ENCODE measurements at regions not wholly inside any gene's neighbourhood (a gene's known extent, or its start where the extent isn't known, plus 50 kb on each side); places are given as distances from the start of the nearest gene placed in this dataset.

DNA sequence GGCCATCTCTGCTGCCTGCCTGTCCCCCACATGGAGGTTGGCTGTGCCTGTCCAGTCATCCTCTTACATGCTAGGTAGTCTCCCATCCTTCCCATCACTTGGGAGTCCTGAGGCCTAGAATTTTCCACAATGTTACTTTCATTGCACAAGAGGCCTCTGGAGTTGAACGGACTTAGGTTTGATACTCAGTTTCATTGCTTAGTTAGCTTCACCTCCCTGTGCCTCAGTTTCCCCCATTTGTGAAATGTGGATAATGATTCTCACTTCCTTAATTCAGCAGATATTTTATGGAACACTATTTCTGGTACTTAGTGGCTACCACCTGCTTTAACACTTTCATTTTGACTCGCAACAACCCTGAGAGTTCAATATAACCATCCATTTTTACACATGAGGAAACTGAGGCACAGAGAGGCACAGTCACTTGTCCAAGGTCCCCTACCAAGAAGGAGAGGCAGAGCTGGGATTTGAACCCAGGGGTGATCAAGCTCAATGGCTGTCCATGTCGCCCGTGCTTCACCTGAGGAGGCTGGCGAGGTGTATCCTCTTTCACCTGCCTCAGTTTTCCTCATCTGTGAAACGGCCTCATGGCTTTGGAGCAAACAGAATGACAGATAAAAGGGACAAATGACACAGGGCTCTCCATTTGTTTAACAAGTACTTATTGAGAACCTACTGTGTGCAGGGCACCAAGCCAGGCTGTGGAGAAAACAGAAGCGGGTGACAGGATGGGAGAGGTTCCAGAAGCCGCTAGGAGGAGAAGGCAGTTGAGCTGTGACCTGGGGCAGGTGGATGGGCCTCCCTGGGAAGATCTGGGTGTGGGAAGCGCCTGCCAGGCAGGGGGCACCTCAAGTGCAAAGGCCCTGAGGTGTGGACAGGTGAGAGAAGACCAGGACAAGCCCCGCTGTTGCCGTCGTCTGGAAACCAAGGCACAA is 154.3 kb upstream of the PTPN1 start:
- no peak overlapping the region for H3K27ac ChIP-seq

DNA sequence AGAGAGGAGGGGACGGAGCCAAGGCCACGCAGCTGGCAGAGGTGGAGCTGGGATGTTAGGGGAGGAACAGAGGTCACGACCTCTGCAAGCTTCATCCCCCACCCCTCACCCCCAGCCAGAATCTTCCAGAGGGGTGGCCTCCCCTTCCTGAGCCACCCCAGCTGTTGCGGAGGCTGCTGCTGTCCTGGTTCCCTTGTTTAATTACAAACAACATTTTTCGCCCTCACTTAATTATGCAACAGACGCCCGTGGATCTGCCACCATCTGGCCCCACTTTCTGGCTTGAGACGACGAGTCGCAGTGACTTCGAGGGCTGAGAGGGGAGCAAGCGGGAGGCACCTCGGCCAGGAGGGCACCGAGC is 153.7 kb upstream of the PTPN1 start:
- H3K9me3 ChIP-seq = no peaks in the 10 kb centered on the region
- DNase-seq (no peak), ATAC-seq (no peak)
- no peaks in the 10 kb centered on the region for H3K4me1 ChIP-seq
- WGBS (ENCODE audit: insufficient coverage, low coverage, low lambda C conversion rate, missing lambda C conversion rate) = 67% methylated on average over 10 of the region's 14 CpGs
- no peak overlapping the region for H3K27ac ChIP-seq
- intact Hi-C loops (cut with DNase I) = no loop called here
- no peaks in the 10 kb centered on the region for H3K27me3 ChIP-seq
- no peak for TF ChIP-seq POLR2A (IDR thresholded peaks at IDR 0.05)
- TF ChIP-seq, protein P1, sequence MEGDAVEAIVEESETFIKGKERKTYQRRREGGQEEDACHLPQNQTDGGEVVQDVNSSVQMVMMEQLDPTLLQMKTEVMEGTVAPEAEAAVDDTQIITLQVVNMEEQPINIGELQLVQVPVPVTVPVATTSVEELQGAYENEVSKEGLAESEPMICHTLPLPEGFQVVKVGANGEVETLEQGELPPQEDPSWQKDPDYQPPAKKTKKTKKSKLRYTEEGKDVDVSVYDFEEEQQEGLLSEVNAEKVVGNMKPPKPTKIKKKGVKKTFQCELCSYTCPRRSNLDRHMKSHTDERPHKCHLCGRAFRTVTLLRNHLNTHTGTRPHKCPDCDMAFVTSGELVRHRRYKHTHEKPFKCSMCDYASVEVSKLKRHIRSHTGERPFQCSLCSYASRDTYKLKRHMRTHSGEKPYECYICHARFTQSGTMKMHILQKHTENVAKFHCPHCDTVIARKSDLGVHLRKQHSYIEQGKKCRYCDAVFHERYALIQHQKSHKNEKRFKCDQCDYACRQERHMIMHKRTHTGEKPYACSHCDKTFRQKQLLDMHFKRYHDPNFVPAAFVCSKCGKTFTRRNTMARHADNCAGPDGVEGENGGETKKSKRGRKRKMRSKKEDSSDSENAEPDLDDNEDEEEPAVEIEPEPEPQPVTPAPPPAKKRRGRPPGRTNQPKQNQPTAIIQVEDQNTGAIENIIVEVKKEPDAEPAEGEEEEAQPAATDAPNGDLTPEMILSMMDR (IDR thresholded peaks at IDR 0.05) = no peak
- H3K36me3 ChIP-seq = no peaks in the 10 kb centered on the region
- H3K4me3 ChIP-seq = no peak overlapping the region

More for the DNA sequence above, 154.3 kb upstream of the PTPN1 start:
- no peaks in the 10 kb centered on the region for H3K9me3 ChIP-seq
- 81% methylated on average over 8 of the region's 12 CpGs for WGBS (ENCODE audit: insufficient coverage, low coverage, low lambda C conversion rate, missing lambda C conversion rate)
- no peaks in the 10 kb centered on the region for H3K4me1 ChIP-seq
- no peaks in the 10 kb centered on the region for H3K27me3 ChIP-seq
- TF ChIP-seq, protein P1 (IDR thresholded peaks at IDR 0.05) = no peak
- no peak for TF ChIP-seq POLR2A (IDR thresholded peaks at IDR 0.05)
- no peaks in the 10 kb centered on the region for H3K36me3 ChIP-seq
- ATAC-seq = no peak
- intact Hi-C loops (cut with DNase I) = no loop called here
- DNase-seq = no peak
- no peak overlapping the region for H3K4me3 ChIP-seq

DNA sequence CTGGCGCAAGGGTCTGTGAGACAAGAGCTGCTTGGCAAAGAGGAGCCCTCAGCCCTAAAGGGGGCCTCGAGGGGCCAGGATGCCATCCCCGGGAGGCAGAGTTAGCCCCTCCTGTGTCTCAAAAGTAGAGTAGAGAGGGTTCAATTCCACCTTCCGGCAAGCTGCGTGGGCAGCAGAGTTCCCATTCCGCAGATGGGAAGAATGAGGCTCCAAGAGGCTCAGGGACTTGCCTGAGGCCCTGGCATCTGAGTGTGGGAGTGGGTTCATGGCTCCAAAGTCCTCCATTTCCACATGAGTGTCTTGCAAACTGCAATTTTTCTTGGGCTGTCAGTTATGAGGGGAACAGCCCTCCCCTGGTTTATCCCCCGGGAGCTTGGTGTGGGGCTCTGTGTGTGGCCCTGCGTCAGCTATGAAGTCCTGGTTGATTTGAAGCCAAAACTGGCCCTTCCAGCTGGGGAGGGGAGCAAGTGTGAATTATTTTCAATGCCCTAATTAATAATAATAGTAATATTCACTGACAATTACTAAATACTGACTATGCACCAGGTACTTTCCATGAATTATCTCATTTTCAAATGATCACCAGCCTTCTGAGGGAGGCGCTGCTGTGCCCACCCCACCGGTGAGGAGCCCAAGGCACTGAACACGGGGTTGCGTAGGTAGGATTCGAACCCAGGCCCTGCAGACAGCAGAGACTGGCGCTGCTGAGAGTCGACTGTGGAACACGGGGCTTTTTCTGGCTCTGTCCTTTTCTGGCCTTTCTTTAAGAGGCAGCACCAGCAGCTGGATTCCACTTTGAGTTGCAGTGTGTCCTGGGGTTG is 153.0 kb upstream of the PTPN1 start:
- no peaks in the 10 kb centered on the region for H3K27me3 ChIP-seq
- ATAC-seq (no peak), DNase-seq (no peak)
- WGBS (ENCODE audit: insufficient coverage, low coverage, low lambda C conversion rate, missing lambda C conversion rate) = 71% methylated on average over 3 of the region's 16 CpGs
- TF ChIP-seq, protein P1 (IDR thresholded peaks at IDR 0.05) = no peak
- TF ChIP-seq POLR2A (IDR thresholded peaks at IDR 0.05) = no peak
- H3K36me3 ChIP-seq = no peaks in the 10 kb centered on the region
- no peaks in the 10 kb centered on the region for H3K4me1 ChIP-seq
- H3K4me3 ChIP-seq = no peak overlapping the region
- intact Hi-C loops (cut with DNase I) = no loop called here
- no peak overlapping the region for H3K27ac ChIP-seq
- H3K9me3 ChIP-seq = no peaks in the 10 kb centered on the region

DNA sequence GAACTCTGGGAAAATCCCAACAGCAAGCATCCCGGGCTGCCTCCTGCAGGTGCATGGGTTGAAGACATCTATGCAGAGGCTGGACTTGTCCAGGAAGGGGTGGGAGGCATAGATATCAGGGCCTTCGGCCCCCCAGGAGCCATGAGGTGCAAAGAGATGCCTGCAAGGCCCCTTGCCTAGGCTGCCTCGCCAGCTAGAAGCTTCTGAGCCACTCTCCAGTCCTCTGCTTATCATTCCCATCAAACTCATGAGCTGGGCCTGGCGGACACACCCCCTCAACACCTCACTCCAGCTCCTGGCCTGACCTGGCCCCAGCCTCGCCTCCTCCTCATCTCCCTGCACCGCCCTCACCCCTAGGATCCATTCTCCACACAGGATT is 152.4 kb upstream of the PTPN1 start:
- 100% methylated on average over 1 of the region's 6 CpGs for WGBS (ENCODE audit: insufficient coverage, low coverage, low lambda C conversion rate, missing lambda C conversion rate)
- H3K9me3 ChIP-seq = no peaks in the 10 kb centered on the region
- no peak for TF ChIP-seq POLR2A (IDR thresholded peaks at IDR 0.05)
- TF ChIP-seq, protein P1 (IDR thresholded peaks at IDR 0.05) = no peak
- no peak for ATAC-seq
- no peaks in the 10 kb centered on the region for H3K36me3 ChIP-seq
- no peaks in the 10 kb centered on the region for H3K27me3 ChIP-seq
- H3K4me3 ChIP-seq = no peak overlapping the region
- no peak for DNase-seq
- intact Hi-C loops (cut with DNase I) = no loop called here
- H3K27ac ChIP-seq = no peak overlapping the region
- no peaks in the 10 kb centered on the region for H3K4me1 ChIP-seq

Measured in right lobe of liver (tissue), 6 donors.